H1 (cell line): ENCODE measurements at regions not wholly inside any gene's neighbourhood (a gene's known extent, or its start where the extent isn't known, plus 50 kb on each side); places are given as distances from the start of the nearest gene placed in this dataset.

Experiments used
- CHD7 ChIP-seq: fragments of 300-600 bp; sonication (generic); IDR thresholded peaks from 2 replicates; pipeline ENCODE4 v1.7.1; 2012; ENCODE audit warnings: low read length, moderate library complexity, mild to moderate bottlenecking, inconsistent platforms; ENCODE audit not compliant: insufficient replicate concordance
- PHF8 ChIP-seq: fragments of 200-600 bp; sonication (generic); conservative IDR thresholded peaks from 2 replicates; pipeline ENCODE4 v1.7.1; 2012; ENCODE audit warnings: low read depth, mild to moderate bottlenecking, inconsistent platforms, low read length, moderate library complexity
- RXRA ChIP-seq: IDR thresholded peaks from 2 replicates; pipeline ENCODE4 v1.6.1; 2011; ENCODE audit warnings: low read depth, mild to moderate bottlenecking, low read length, moderate library complexity; ENCODE audit not compliant: insufficient read depth
- SIN3A ChIP-seq, 2 experiments: IDR thresholded peaks in 1 of 2; conservative IDR thresholded peaks in 1 of 2; 2 replicates each; pipeline ENCODE4 v1.6.1; 2011 to 2012; ENCODE audit warnings: low read length in 2 of 2, improper control_type of control experiment in 1 of 2, low read depth in 1 of 2, mild to moderate bottlenecking in 1 of 2
- TAF7 ChIP-seq: optimal IDR thresholded peaks from 2 replicates; pipeline ENCODE3; 2011; ENCODE audit warnings: low read depth, mild to moderate bottlenecking, inconsistent platforms, low read length, moderate library complexity, borderline replicate concordance

- TF ChIP-seq CHD7 (no peak), RXRA (no peak), TAF7 (no peak), PHF8 (no peak), SIN3A (conservative IDR thresholded peaks at IDR 0.05 in 1 of 2, IDR thresholded peaks at IDR 0.05 in 1 of 2; ENCODE audit: low read depth in 1 of 2, low read length in 2 of 2) (no peak)
- TF ChIP-seq, all 59 proteins: peak for 0
Measured at GRCh38 chr18:47682876-47683275, 247.6 kb downstream of the SMAD2 start (continued).
